Calu3 (cell line): ENCODE measurements at regions not wholly inside any gene's neighbourhood (a gene's known extent, or its start where the extent isn't known, plus 50 kb on each side); places are given as distances from the start of the nearest gene placed in this dataset.

Experiments used
- BruUV-seq: library from RNA; stranded (reverse); fragments of 400-500 nt; replicated peaks from 2 replicates; lab custom pipeline; 2021; lab: Mats Ljungman, UMichigan
- CTCF ChIA-PET: fragments of 300-600 bp; sonication (Branson Sonifier 250); formaldehyde crosslinking; loops from one replicate; lab custom pipeline; 2022; ENCODE audit warnings: antibody characterized with exemption; lab: Charles Lee
- DNase-seq: peaks from one replicate; pipeline ENCODE4 v3.0.0; 2022
- H3K27ac Mint-ChIP-seq: one replicate; pipeline ENCODE4 v1.8.0; 2022; ENCODE audit warnings: mixed read lengths; ENCODE audit not compliant: unreplicated experiment
- H3K27me3 Mint-ChIP-seq: one replicate; pipeline ENCODE4 v1.8.0; 2022; ENCODE audit warnings: mixed read lengths; ENCODE audit not compliant: unreplicated experiment
- H3K36me3 Mint-ChIP-seq: one replicate; pipeline ENCODE4 v1.8.0; 2022; ENCODE audit warnings: mild to moderate bottlenecking, moderate library complexity, mixed read lengths; ENCODE audit not compliant: insufficient read depth, unreplicated experiment
- H3K4me1 Mint-ChIP-seq: one replicate; pipeline ENCODE4 v1.8.0; 2022; ENCODE audit warnings: mild to moderate bottlenecking, low read depth, mixed read lengths; ENCODE audit not compliant: unreplicated experiment
- H3K4me3 Mint-ChIP-seq: one replicate; pipeline ENCODE4 v1.8.0; 2022; ENCODE audit warnings: mild to moderate bottlenecking, low read depth, moderate library complexity, mixed read lengths; ENCODE audit not compliant: unreplicated experiment
- H3K9me3 Mint-ChIP-seq: one replicate; pipeline ENCODE4 v1.8.0; 2022; ENCODE audit warnings: low read depth, mixed read lengths; ENCODE audit not compliant: unreplicated experiment
- intact Hi-C: fragments of 100-400 bp; cut with micrococcal nuclease; formaldehyde crosslinking; loops from one replicate; pipeline ENCODE4 v1.10.0; 2022; ENCODE audit not compliant: unreplicated experiment
- TF ChIP-seq, protein P1 (sequence below): fragments of 200-600 bp; IDR thresholded peaks from one replicate; pipeline ENCODE4 v1.8.0; 2022; ENCODE audit warnings: antibody characterized with exemption; ENCODE audit not compliant: unreplicated experiment

DNA sequence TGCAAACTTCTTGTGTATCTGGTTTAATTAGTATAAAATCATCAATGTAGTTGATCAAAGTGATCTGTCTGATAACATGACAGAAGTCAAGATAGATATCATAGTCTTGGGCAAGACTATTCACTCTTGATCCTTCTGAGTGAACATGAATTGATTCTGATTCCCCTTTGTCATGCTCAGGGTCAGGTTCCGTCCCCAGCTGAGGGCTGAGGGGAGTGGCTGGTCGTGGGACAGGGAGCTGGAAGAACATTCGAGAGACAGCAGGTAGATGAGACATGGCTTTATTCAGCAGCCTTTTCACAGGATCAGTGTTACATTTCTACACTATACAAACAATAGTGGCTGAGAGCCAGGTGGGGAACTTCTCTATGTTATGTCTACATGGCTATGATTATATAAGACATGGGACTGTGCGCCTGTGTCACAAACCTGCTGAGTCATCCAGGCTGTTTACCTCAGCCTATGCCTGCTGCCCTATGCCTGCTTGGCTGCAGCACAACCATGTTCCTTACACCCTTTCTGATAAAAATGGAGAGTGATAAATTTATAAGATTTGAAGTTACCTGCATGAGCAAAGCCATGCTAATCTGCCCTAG is 586.9 kb upstream of the NR3C2 start:
- Mint-ChIP-seq H3K36me3 (no peaks in the 10 kb centered on the region), H3K4me1 (no peaks in the 10 kb centered on the region), H3K4me3 (no peak overlapping the region), H3K27me3 (no peaks in the 10 kb centered on the region), H3K9me3 (no peaks in the 10 kb centered on the region), H3K27ac (no peak overlapping the region)
- CTCF ChIA-PET: no interaction called here
- DNase-seq: no peak
- intact Hi-C loops: no loop called here
- TF ChIP-seq, protein P1, sequence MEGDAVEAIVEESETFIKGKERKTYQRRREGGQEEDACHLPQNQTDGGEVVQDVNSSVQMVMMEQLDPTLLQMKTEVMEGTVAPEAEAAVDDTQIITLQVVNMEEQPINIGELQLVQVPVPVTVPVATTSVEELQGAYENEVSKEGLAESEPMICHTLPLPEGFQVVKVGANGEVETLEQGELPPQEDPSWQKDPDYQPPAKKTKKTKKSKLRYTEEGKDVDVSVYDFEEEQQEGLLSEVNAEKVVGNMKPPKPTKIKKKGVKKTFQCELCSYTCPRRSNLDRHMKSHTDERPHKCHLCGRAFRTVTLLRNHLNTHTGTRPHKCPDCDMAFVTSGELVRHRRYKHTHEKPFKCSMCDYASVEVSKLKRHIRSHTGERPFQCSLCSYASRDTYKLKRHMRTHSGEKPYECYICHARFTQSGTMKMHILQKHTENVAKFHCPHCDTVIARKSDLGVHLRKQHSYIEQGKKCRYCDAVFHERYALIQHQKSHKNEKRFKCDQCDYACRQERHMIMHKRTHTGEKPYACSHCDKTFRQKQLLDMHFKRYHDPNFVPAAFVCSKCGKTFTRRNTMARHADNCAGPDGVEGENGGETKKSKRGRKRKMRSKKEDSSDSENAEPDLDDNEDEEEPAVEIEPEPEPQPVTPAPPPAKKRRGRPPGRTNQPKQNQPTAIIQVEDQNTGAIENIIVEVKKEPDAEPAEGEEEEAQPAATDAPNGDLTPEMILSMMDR: no peak
- no TSS peak for BruUV-seq

DNA sequence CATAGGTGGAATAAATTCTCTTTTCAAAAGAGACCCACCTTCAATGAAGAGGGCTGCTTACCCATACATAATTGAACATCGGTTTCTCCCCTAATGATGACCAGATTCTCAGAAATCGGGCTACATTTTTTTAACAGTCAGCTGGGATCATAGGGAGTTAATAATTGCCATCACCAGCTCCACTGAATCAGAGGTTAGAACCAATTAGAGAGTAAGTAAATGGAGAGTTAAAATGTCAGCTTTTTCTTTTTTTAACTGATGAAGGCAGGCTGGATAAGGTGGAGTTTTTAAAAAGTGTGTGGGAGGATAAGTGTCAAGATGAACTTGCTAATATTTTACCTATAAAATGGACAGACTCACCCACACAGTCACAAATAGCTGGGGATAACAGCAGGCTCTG is 584.5 kb upstream of the NR3C2 start:
- Mint-ChIP-seq H3K27ac (no peak overlapping the region), H3K27me3 (no peaks in the 10 kb centered on the region), H3K4me3 (no peak overlapping the region), H3K4me1 (no peaks in the 10 kb centered on the region), H3K36me3 (no peaks in the 10 kb centered on the region), H3K9me3 (no peaks in the 10 kb centered on the region)
- TF ChIP-seq, protein P1: no peak
- intact Hi-C loops: no loop called here
- CTCF ChIA-PET: no interaction called here
- BruUV-seq: no TSS peak
- no peak for DNase-seq

DNA sequence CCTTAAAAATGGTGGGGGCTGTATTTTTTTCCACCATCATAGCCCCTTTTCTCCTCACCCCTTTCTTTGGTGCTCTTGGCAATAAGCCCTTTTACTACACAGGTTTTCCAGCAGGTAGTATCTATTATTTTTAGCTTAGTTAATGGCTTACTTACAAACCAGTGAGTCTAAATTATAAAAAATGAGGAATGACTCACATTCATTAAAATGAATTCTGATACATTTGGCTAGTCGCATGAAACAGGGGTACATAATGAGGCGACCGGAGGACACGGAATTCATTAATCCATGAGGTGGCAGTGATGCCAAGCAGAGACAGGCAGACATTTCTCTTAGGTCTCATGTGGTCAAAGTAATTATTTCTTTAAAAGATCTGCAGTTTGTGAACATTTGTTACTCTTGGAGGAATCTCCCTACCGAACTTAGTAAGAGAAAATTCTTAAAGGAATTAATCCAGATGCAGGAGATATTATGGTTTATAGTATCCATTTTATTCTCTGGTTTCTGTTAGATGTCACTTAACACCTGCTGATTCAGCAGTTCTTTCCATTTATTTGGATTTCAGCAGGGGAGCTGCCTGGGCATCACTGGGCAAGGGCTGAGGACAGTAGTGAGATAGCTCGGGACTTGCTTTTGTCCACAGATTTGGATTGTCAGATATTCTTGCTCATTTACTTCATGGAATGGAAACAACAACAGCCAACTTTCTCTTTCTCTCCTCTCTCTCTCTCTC is 575.0 kb upstream of the NR3C2 start:
- BruUV-seq: no TSS peak
- CTCF ChIA-PET: interaction anchor here (0.6 to 1.0 kb wide), 2 partner anchors 14 to 227 kb away, joined by 3 read pairs; no protein-coding TSS in a partner anchor
- intact Hi-C loops: no loop called here
- Mint-ChIP-seq H3K36me3 (no peaks in the 10 kb centered on the region), H3K9me3 (no peaks in the 10 kb centered on the region), H3K4me3 (no peak overlapping the region), H3K27me3 (no peaks in the 10 kb centered on the region), H3K4me1 (peaks cover 16% of the 10 kb centered on the region), H3K27ac (peak overlapping the region; percentile 27)
- no peak for DNase-seq
- TF ChIP-seq, protein P1: no peak

DNA sequence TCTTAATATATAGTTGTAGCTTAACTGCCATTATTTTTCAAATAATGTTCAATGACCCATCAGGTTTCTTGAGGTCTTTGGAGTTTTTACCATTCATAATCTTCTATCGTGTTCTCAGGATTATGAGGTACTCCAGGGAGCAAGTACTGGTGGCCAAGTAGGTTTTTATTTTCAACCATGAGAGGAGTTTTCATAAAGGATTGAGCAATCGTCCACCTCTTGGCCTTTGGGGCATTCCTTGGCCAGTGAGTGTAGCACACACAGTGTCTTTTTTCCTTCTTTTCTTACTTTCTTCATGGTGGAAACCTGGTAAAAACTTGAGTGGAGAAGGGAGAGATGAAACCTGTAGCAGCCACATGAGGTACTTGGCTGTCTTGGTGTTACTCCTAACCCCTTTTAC is 567.0 kb upstream of the NR3C2 start:
- Mint-ChIP-seq H3K27ac (no peak overlapping the region), H3K4me1 (no peaks in the 10 kb centered on the region), H3K36me3 (no peaks in the 10 kb centered on the region), H3K4me3 (no peak overlapping the region), H3K9me3 (no peaks in the 10 kb centered on the region), H3K27me3 (no peaks in the 10 kb centered on the region)
- TF ChIP-seq, protein P1: no peak
- no peak for DNase-seq
- BruUV-seq: no TSS peak
- CTCF ChIA-PET: no interaction called here
- intact Hi-C loops: no loop called here
